ENCODE measurements at regions not wholly inside any gene's neighbourhood (a gene's known extent, or its start where the extent isn't known, plus 50 kb on each side); places are given as distances from the start of the nearest gene placed in this dataset.

DNA sequence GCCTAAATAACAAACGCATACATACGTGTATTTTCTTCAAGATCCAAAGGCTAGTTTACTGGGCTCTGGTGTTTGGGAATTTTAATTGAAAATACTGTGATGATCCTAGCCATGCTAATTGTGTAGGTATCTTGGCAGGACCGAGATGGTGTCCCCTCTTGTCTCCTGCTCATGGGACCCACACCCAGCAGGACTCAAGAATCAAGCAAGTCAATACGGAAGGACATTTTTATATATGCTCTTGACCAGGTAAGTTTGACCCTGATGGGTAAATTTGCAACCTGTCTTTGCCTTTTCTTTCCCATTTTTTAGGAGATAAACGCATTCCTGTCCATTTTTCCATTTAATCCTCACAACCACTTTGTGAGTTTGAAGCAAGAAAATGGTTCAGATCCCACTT lies 111.8 kb upstream of the MYCN start:
- no peak overlapping the region for H3K4me3 ChIP-seq (ENCODE audit: low read depth, low read length)
- no peak for TF ChIP-seq CTCF (IDR thresholded peaks at IDR 0.05; ENCODE audit: control insufficient read depth, extremely low read depth, insufficient read depth)
- no peak for DNase-seq (ENCODE audit: low read depth)

DNA sequence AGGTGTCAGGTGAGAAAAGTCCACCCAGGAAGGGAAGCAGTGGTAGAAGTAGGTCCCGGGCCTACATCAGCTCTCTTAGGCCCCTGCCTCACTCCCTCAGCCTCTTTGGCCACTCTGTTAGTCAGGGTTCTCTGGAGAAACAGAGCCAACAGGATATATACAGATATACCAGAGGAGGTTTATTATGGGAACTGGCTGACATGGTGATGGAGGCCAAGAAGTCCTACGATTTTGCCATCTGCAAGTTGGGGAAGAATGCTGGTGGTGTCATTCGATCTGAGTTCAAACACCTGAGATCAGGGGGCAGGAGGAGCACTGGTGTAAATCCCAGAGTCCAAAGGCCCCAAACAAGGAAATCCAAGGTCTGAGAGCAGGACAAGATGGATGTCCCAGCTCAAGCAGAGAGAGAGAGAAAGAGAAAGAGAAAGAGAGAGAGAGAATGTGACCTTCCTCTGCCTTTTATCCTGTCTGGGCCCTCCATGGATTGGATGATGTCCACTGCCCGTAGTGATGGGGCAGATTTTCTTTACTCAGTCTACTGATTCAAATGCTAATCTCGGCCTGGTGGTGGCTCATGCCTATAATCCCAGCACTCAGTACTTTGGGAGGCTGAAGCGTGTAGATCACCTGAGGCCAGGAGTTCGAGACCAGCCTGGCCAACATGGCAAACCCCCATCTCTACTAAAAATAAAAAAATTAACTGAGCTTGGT lies 111.1 kb upstream of the MYCN start:
- H3K4me3 ChIP-seq (ENCODE audit: low read depth, low read length) = no peak overlapping the region
- TF ChIP-seq CTCF (IDR thresholded peaks at IDR 0.05; ENCODE audit: control insufficient read depth, extremely low read depth, insufficient read depth) = no peak
- DNase-seq (ENCODE audit: low read depth) = no peak

GRCh38 chr2:15829985-15830384 lies 110.4 kb upstream of the MYCN start:
- no peak overlapping the region for H3K4me3 ChIP-seq (ENCODE audit: low read depth, low read length)
- TF ChIP-seq CTCF (IDR thresholded peaks at IDR 0.05; ENCODE audit: control insufficient read depth, extremely low read depth, insufficient read depth) = no peak
- no peak for DNase-seq (ENCODE audit: low read depth)

DNA sequence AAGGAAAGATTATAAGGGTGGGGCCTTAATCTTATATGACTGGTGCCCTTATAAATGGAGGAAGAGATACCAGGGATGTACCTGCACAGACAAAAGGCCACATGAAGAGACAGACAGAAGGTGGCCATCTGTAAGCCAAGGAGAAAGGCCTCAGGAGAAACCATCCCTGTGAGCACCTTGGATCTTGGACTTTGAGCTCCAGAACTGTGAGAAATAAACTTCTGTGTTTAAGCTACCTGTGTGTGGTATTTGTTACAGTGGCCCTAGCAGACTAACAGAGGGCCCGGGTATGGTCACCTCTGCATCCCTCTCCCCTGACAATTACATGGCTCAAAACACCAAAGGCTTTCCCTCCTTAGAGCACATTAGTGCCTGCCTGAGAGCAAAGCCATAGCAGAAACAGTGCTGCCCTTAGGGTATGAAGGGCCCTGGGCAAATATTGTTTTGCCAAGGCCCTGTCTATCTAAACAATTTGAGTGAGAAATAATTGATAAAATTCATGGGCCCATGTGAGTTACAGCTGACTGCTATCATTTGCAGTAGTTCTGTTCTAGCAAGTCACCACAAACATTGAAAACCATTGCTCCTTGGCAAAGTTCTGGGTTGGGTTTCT lies 109.3 kb upstream of the MYCN start:
- TF ChIP-seq CTCF (IDR thresholded peaks at IDR 0.05; ENCODE audit: control insufficient read depth, extremely low read depth, insufficient read depth) = no peak
- no peak for DNase-seq (ENCODE audit: low read depth)
- no peak overlapping the region for H3K4me3 ChIP-seq (ENCODE audit: low read depth, low read length)

DNA sequence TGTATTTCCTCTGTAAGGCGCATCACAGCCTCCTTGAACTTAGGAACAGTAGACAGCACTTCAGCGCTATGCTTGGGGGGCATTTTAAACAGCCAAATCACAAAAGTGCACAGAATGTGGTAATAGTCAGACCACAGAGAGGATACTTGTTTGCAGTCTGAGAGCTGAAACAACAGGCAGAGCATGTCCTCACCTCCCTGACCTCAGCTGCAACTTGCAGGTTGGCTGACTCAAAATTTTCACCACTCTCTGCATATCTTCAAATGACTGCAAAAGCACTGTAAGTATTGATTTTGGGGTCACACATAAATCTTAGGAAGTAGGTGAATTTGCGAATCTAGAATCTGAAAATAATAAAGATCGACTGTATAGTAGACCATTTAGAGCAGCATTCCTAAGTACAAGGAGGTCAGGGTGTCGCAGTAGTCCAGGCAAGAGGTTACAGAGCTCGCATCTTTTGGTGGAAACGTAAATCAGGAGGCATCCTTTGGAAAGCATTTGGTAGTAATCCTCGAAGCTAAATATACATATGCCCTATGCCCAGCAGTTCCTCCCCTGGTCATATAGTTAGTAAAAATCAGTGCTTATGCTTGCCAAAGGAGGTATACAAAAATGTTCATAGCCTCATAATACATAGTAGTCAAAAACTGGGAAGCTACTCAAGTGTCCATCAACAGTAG lies 108.2 kb upstream of the MYCN start:
- TF ChIP-seq CTCF (IDR thresholded peaks at IDR 0.05; ENCODE audit: control insufficient read depth, extremely low read depth, insufficient read depth) = no peak
- no peak for DNase-seq (ENCODE audit: low read depth)
- no peak overlapping the region for H3K4me3 ChIP-seq (ENCODE audit: low read depth, low read length)

DNA sequence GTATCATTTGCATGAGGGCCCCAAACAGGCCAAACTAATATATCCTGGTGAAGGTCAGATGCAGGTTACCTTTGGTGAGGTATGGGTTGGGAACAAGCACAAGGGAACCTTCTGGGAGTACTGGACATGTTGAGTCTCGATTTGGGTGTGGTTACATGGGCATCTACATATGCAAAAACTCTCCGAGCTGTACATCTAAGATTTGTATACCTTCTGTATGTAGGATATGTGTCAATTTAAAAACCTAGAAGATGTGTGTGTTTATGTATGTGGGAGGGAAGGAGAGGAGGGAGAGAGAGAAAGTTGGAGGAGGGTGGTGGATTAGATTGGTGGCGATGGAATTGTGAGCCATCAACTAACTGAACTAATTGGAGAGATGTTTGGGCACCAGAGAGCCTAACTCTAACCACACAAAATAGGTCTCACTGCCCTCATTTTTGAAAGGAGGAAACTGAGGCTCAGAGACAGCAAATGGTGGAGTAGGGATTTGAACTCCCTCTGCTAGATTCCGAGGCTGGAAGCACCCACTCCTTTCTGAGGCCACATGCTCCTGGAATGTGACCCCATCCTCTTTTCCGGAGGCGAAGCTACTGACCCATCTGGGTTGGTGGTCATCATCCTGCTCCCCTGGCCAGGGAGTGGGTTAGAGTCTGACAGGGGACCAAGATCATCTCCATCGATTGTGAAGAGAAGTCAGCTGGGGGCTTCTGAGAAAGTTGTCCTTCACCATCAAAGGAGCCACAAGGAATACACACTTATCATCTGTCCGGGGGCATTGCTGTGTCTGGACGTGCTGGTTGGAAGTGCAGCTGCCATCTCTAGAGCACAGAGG lies 107.3 kb upstream of the MYCN start:
- no peak for TF ChIP-seq CTCF (IDR thresholded peaks at IDR 0.05; ENCODE audit: control insufficient read depth, extremely low read depth, insufficient read depth)
- H3K4me3 ChIP-seq (ENCODE audit: low read depth, low read length) = no peak overlapping the region
- no peak for DNase-seq (ENCODE audit: low read depth)

All from LNCaP clone FGC (cell line).